KMS-11 (cell line): ENCODE measurements at regions not wholly inside any gene's neighbourhood (a gene's known extent, or its start where the extent isn't known, plus 50 kb on each side); places are given as distances from the start of the nearest gene placed in this dataset.

Experiments
- H2AFZ ChIP-seq: fragments of 200-600 bp; sonication (generic); 2 replicates; pipeline ENCODE4 v1.6.1; 2016; ENCODE audit warnings: antibody characterized with exemption, mixed run types, low read depth
- H3K27ac ChIP-seq: fragments of 200-600 bp; sonication (generic); 2 replicates; pipeline ENCODE4 v1.6.1; 2016; ENCODE audit warnings: mild to moderate bottlenecking, mixed run types
- H3K27me3 ChIP-seq: fragments of 200-600 bp; sonication (generic); 2 replicates; pipeline ENCODE4 v1.6.1; 2017; ENCODE audit warnings: mild to moderate bottlenecking, low read depth, mixed run types, moderate library complexity; ENCODE audit not compliant: insufficient read depth
- H3K36me3 ChIP-seq: fragments of 200-600 bp; sonication (generic); 2 replicates; pipeline ENCODE4 v1.6.1; 2017; ENCODE audit warnings: mild to moderate bottlenecking, mixed run types; ENCODE audit not compliant: insufficient read depth
- H3K4me1 ChIP-seq: fragments of 200-600 bp; sonication (generic); 2 replicates; pipeline ENCODE4 v1.6.1; 2016; ENCODE audit warnings: mild to moderate bottlenecking, low read depth, mixed run types; ENCODE audit not compliant: poor library complexity, severe bottlenecking
- H3K4me2 ChIP-seq: fragments of 200-600 bp; sonication (generic); 2 replicates; pipeline ENCODE4 v1.7.0; 2016; ENCODE audit warnings: mild to moderate bottlenecking, mixed run types
- H3K4me3 ChIP-seq: fragments of 200-600 bp; sonication (generic); IDR thresholded peaks from 2 replicates; pipeline ENCODE4 v1.6.1; 2017; ENCODE audit warnings: low read depth, low read length, mixed read lengths; ENCODE audit not compliant: insufficient read depth
- H3K79me2 ChIP-seq: fragments of 200-600 bp; sonication (generic); 2 replicates; pipeline ENCODE4 v1.6.1; 2016; ENCODE audit warnings: low read depth, mixed run types; ENCODE audit not compliant: insufficient read depth
- H3K9ac ChIP-seq: fragments of 200-600 bp; sonication (generic); 2 replicates; pipeline ENCODE4 v1.6.1; 2016; ENCODE audit warnings: mild to moderate bottlenecking, mixed run types
- H4K20me1 ChIP-seq: fragments of 200-600 bp; sonication (generic); 2 replicates; pipeline ENCODE4 v1.6.1; 2016; ENCODE audit warnings: mild to moderate bottlenecking, mixed run types; ENCODE audit not compliant: insufficient read depth
- CTCF ChIP-seq: fragments of 200-600 bp; sonication (generic); conservative IDR thresholded peaks from 2 replicates; pipeline ENCODE4 v1.6.1; 2017; ENCODE audit warnings: low read depth, mild to moderate bottlenecking, antibody characterized with exemption, low read length, moderate library complexity, mixed read lengths

GRCh38 chr2:235183786-235184185 lies 232.0 kb downstream of the SH3BP4 start:
- H3K79me2 ChIP-seq = no peaks in the 10 kb centered on the region
- H3K27me3 ChIP-seq = no peaks in the 10 kb centered on the region
- no peak overlapping the region for H3K27ac ChIP-seq
- no peak for TF ChIP-seq CTCF
- no peak overlapping the region for H3K9ac ChIP-seq
- no peak overlapping the region for H3K4me2 ChIP-seq
- no peak overlapping the region for H2AFZ ChIP-seq
- H3K36me3 ChIP-seq = no peaks in the 10 kb centered on the region
- no peak overlapping the region for H3K4me3 ChIP-seq
- H3K4me1 ChIP-seq = no peaks in the 10 kb centered on the region
- H4K20me1 ChIP-seq = no peaks in the 10 kb centered on the region

GRCh38 chr2:235187806-235188205 lies 236.0 kb downstream of the SH3BP4 start:
- H2AFZ ChIP-seq = no peak overlapping the region
- H3K79me2 ChIP-seq = no peaks in the 10 kb centered on the region
- H3K4me2 ChIP-seq = no peak overlapping the region
- H3K27ac ChIP-seq = no peak overlapping the region
- H3K4me1 ChIP-seq = no peaks in the 10 kb centered on the region
- H3K4me3 ChIP-seq = no peak overlapping the region
- no peaks in the 10 kb centered on the region for H4K20me1 ChIP-seq
- no peak for TF ChIP-seq CTCF
- H3K27me3 ChIP-seq = no peaks in the 10 kb centered on the region
- H3K9ac ChIP-seq = no peak overlapping the region
- no peaks in the 10 kb centered on the region for H3K36me3 ChIP-seq

GRCh38 chr2:235191486-235191885 lies 239.7 kb downstream of the SH3BP4 start:
- TF ChIP-seq CTCF = no peak
- Histone ChIP-seq H3K9ac (no peak overlapping the region), H3K79me2 (no peaks in the 10 kb centered on the region), H2AFZ (no peak overlapping the region), H3K36me3 (no peaks in the 10 kb centered on the region), H3K27ac (no peak overlapping the region), H3K4me3 (no peak overlapping the region), H3K4me1 (no peaks in the 10 kb centered on the region), H4K20me1 (no peaks in the 10 kb centered on the region), H3K4me2 (no peak overlapping the region), H3K27me3 (no peaks in the 10 kb centered on the region)

GRCh38 chr2:235191978-235192377 lies 240.2 kb downstream of the SH3BP4 start:
- no peak overlapping the region for H3K4me2 ChIP-seq
- H3K36me3 ChIP-seq = no peaks in the 10 kb centered on the region
- no peaks in the 10 kb centered on the region for H4K20me1 ChIP-seq
- no peaks in the 10 kb centered on the region for H3K4me1 ChIP-seq
- no peak overlapping the region for H3K9ac ChIP-seq
- H3K79me2 ChIP-seq = no peaks in the 10 kb centered on the region
- H3K4me3 ChIP-seq = no peak overlapping the region
- TF ChIP-seq CTCF = no peak
- H3K27me3 ChIP-seq = no peaks in the 10 kb centered on the region
- H2AFZ ChIP-seq = no peak overlapping the region
- H3K27ac ChIP-seq = no peak overlapping the region

- H3K9ac ChIP-seq = no peak overlapping the region
- no peaks in the 10 kb centered on the region for H3K4me1 ChIP-seq
- TF ChIP-seq CTCF = no peak
- no peaks in the 10 kb centered on the region for H3K79me2 ChIP-seq
- H3K4me3 ChIP-seq = no peak overlapping the region
- H3K27me3 ChIP-seq = no peaks in the 10 kb centered on the region
- no peaks in the 10 kb centered on the region for H3K36me3 ChIP-seq
- no peak overlapping the region for H2AFZ ChIP-seq
- H3K4me2 ChIP-seq = no peak overlapping the region
- H4K20me1 ChIP-seq = no peaks in the 10 kb centered on the region
- H3K27ac ChIP-seq = no peak overlapping the region
These were observed 242.5 kb downstream of the SH3BP4 start for GRCh38 chr2:235194351-235194750.
